Endodermal cell (in vitro differentiated cells): ENCODE measurements at regions not wholly inside any gene's neighbourhood (a gene's known extent, or its start where the extent isn't known, plus 50 kb on each side); places are given as distances from the start of the nearest gene placed in this dataset.

Experiments
- DNase-seq: peaks from one replicate; pipeline ENCODE4 v3.0.0-alpha.2; 2017
- H3K27ac ChIP-seq: 2 replicates; pipeline ENCODE4 v1.5.1; 2013; ENCODE audit warnings: mild to moderate bottlenecking, low read depth, low read length, moderate library complexity
- H3K27me3 ChIP-seq: 2 replicates; pipeline ENCODE4 v1.6.1; 2013; ENCODE audit warnings: mild to moderate bottlenecking, low read length, moderate library complexity; ENCODE audit not compliant: insufficient read depth, control insufficient read depth, poor library complexity, severe bottlenecking
- H3K36me3 ChIP-seq: 2 replicates; pipeline ENCODE4 v1.7.0; 2013; ENCODE audit warnings: mild to moderate bottlenecking, low read length, moderate library complexity; ENCODE audit not compliant: control insufficient read depth, insufficient read depth
- H3K4me1 ChIP-seq: one replicate; pipeline ENCODE4 v1.7.0; 2013; ENCODE audit warnings: low read length; ENCODE audit not compliant: control insufficient read depth, insufficient read depth
- H3K4me3 ChIP-seq: 2 replicates; pipeline ENCODE4 v1.5.1; 2013; ENCODE audit warnings: mild to moderate bottlenecking, low read length, moderate library complexity
- H3K9ac ChIP-seq: 2 replicates; pipeline ENCODE4 v1.6.1; 2013; ENCODE audit warnings: mild to moderate bottlenecking, low read length, moderate library complexity; ENCODE audit not compliant: poor library complexity, severe bottlenecking; ENCODE audit errors: extremely low read depth
- H3K9me3 ChIP-seq: 2 replicates; pipeline ENCODE4 v1.6.1; 2013; ENCODE audit warnings: mild to moderate bottlenecking, low read length, moderate library complexity; ENCODE audit not compliant: control insufficient read depth
- H3K27ac Mint-ChIP-seq: 2 replicates; pipeline ENCODE4 v1.8.0; 2020; ENCODE audit warnings: mixed read lengths
- H3K27me3 Mint-ChIP-seq: 2 replicates; pipeline ENCODE4 v1.8.0; 2021; ENCODE audit warnings: mild to moderate bottlenecking, mixed read lengths; ENCODE audit not compliant: insufficient read depth
- H3K36me3 Mint-ChIP-seq: 2 replicates; pipeline ENCODE4 v1.8.0; 2020; ENCODE audit warnings: low read depth, mixed read lengths
- H3K4me1 Mint-ChIP-seq: 2 replicates; pipeline ENCODE4 v1.8.0; 2020; ENCODE audit warnings: mixed read lengths
- H3K4me3 Mint-ChIP-seq: 2 replicates; pipeline ENCODE4 v1.8.0; 2020; ENCODE audit warnings: mild to moderate bottlenecking, moderate library complexity, mixed read lengths
- H3K9me3 Mint-ChIP-seq: 2 replicates; pipeline ENCODE4 v1.8.0; 2020; ENCODE audit warnings: mild to moderate bottlenecking, mixed read lengths
- CTCF ChIP-seq: fragments of 200-600 bp; sonication (generic); conservative IDR thresholded peaks from 2 replicates; pipeline ENCODE4 v1.5.0; 2021; ENCODE audit warnings: antibody characterized with exemption, mild to moderate bottlenecking
- WGBS, 2 experiments: methylation state at CpG; one replicate each; pipeline versions ENCODE4 v1.1.5 to v1.1.7; 2013; ENCODE audit warnings: missing lambda C conversion rate in 2 of 2, mixed read lengths in 1 of 2; ENCODE audit not compliant: insufficient coverage in 1 of 2, insufficient read length in 1 of 2; 5-methylcytosine and 5-hydroxymethylcytosine counted together

DNA sequence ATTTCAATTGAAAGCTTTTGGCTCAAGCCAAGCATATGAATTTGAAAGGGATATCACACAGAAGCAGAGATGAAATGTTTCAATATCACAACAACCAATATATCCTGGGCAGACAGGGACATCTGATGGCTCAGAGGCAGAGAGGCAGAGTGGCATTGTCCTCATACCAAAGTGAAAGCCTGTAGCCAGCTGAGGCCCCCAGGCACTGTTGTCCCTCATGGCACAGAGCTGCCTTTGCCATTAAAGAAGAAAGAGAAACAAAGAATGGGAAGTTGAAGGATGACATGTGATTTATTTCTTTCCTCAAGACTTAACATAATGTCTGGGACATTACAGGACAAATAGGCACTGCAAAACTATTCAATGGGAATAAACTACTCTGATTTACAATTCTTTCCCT lies 504.3 kb upstream of the PCDH15 start:
- H3K9me3 ChIP-seq: no peaks in the 10 kb centered on the region
- no peak overlapping the region for H3K27ac Mint-ChIP-seq
- H3K4me1 Mint-ChIP-seq: no peaks in the 10 kb centered on the region

GRCh38 chr10:55287346-55287745 lies 486.3 kb upstream of the PCDH15 start:
- H3K36me3 ChIP-seq: no peaks in the 10 kb centered on the region
- H3K4me3 Mint-ChIP-seq: no peak overlapping the region
- no peaks in the 10 kb centered on the region for H3K4me1 Mint-ChIP-seq
- no peak overlapping the region for H3K4me3 ChIP-seq
- no peaks in the 10 kb centered on the region for H3K27me3 Mint-ChIP-seq
- TF ChIP-seq CTCF: peak; percentile 46
- peaks cover 9% of the 10 kb centered on the region for H3K9me3 Mint-ChIP-seq
- H3K36me3 Mint-ChIP-seq: no peaks in the 10 kb centered on the region
- no peak for DNase-seq
- no peak overlapping the region for H3K27ac ChIP-seq
- no peak overlapping the region for H3K9ac ChIP-seq
- H3K4me1 ChIP-seq: no peaks in the 10 kb centered on the region
- H3K27me3 ChIP-seq: no peaks in the 10 kb centered on the region
- no peak overlapping the region for H3K27ac Mint-ChIP-seq
- peaks cover 6% of the 10 kb centered on the region for H3K9me3 ChIP-seq
- WGBS, 2 experiments: 69% methylated on average over 2 of the region's 2 CpGs; no CpG with 5 or more reads in 1 of the 2 experiments

More for the DNA sequence above, 504.3 kb upstream of the PCDH15 start:
- Histone ChIP-seq H3K4me3 (no peak overlapping the region), H3K27me3 (no peaks in the 10 kb centered on the region), H3K9ac (no peak overlapping the region), H3K36me3 (no peaks in the 10 kb centered on the region), H3K4me1 (no peaks in the 10 kb centered on the region), H3K27ac (peak overlapping the region; percentile 52)
- Mint-ChIP-seq H3K36me3 (no peaks in the 10 kb centered on the region), H3K27me3 (no peaks in the 10 kb centered on the region), H3K4me3 (no peak overlapping the region), H3K9me3 (no peaks in the 10 kb centered on the region)
- DNase-seq: no peak
- no peak for TF ChIP-seq CTCF

- Mint-ChIP-seq H3K9me3 (no peaks in the 10 kb centered on the region), H3K27me3 (no peaks in the 10 kb centered on the region), H3K27ac (no peak overlapping the region), H3K4me1 (no peaks in the 10 kb centered on the region), H3K36me3 (no peaks in the 10 kb centered on the region), H3K4me3 (no peak overlapping the region)
- Histone ChIP-seq H3K9me3 (no peaks in the 10 kb centered on the region), H3K27ac (no peak overlapping the region), H3K4me1 (no peaks in the 10 kb centered on the region), H3K9ac (no peak overlapping the region), H3K4me3 (no peak overlapping the region), H3K36me3 (no peaks in the 10 kb centered on the region), H3K27me3 (no peaks in the 10 kb centered on the region)
- 90 to 100% methylated on average over 1 to 5 of the region's 5 CpGs for WGBS, 2 experiments
- DNase-seq: no peak
- no peak for TF ChIP-seq CTCF
These were observed 482.0 kb upstream of the PCDH15 start for GRCh38 chr10:55283031-55283430.
